GM18867 (cell line): ENCODE measurements at regions not wholly inside any gene's neighbourhood (a gene's known extent, or its start where the extent isn't known, plus 50 kb on each side); places are given as distances from the start of the nearest gene placed in this dataset.
A peak's percentile ranks its signal among the peaks of the same experiment; 100 is the strongest.
"Not testable (repeated sequence)": the region's sequence is repeated elsewhere in the genome, so short reads cannot be mapped to it uniquely, and the experiment has no call there.

ENCODE experiments used
- ATAC-seq: cut with Tn5 transposase; IDR thresholded peaks from one replicate; pipeline ENCODE4 v1.9.1; 2021; ENCODE audit warnings: mild to moderate bottlenecking, moderate library complexity; ENCODE audit not compliant: unreplicated experiment

DNA sequence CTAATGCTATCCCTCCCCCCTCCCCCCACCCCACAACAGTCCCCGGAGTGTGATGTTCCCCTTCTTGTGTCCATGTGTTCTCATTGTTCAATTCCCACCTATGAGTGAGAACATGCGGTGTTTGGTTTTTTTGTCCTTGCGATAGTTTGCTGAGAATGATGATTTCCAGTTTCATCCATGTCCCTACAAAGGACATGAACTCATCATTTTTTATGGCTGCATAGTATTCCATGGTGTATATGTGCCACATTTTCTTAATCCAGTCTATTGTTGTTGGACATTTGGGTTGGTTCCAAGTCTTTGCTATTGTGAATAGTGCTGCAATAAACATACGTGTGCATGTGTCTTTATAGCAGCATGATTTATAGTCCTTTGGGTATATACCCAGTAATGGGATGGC, 133.7 kb upstream of the ANK3 start:
- ATAC-seq = not testable (repeated sequence)

- ATAC-seq = no peak
These were observed 132.9 kb upstream of the ANK3 start for GRCh38 chr10:60522617-60523016.

DNA sequence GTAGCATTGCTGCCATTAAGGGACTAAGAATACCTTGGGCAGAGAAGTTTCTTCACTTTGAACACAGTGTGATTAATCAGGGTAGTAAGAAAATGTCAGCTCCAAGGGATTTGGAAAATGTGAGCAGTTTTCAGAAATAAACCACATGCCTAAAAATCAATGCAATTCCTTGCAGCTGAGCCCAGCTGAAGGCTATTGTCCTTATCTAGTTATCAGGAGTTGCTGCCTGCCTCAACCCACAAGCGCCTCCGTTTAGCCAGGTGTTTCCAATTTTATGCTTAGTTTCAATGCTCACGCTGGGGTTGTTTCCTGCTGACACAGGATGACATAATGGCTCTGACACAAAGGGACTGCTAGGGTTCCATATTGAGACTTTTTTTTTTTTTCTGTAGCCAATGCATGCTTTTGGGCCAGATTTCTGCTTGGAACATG, 132.3 kb upstream of the ANK3 start:
- ATAC-seq = no peak

- no peak for ATAC-seq
These were observed 129.1 kb upstream of the ANK3 start for GRCh38 chr10:60518745-60519144.

DNA sequence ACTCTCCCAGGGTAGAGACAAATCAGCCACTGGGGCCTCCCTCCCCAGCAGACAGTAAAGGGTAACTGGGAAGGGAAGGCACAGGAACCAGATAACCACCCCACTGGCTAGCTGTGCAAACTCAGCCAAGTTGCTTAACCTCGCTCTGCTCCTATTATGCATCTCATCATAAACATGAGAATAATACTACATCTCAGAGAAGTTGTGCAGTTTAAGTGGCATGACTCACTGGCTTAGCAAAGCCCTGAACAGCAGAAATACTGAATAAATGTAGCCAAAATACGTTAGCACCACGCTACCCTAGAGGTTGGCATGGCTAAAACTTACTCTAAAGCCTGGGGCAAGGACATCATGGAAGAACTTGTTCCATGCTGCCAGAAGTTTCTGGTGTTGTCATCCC, 128.1 kb upstream of the ANK3 start:
- ATAC-seq = no peak

- ATAC-seq = peak; percentile 66
These were observed 123.6 kb upstream of the ANK3 start for GRCh38 chr10:60513281-60513680.

GRCh38 chr10:60511477-60512229, 122.0 kb upstream of the ANK3 start:
- ATAC-seq = no peak

DNA sequence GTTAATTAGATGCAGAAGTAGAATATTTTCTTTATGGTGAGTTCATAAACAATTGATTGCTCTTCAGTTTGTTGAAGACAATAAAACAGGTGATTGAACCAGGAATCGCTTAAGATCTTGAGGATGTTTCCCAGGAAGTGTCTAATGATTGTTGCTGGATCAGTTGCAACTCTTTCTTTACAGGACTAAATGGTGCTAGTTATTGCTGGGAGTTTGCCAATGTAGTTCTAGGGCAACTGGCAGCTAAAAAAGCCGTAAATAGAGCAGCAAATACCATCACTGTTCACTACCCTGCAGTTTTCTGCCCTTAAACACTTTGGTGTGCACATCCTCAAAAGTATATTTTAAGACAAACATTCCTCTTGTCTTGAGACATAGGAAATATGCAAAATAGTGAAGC, 119.2 kb upstream of the ANK3 start:
- ATAC-seq = no peak

DNA sequence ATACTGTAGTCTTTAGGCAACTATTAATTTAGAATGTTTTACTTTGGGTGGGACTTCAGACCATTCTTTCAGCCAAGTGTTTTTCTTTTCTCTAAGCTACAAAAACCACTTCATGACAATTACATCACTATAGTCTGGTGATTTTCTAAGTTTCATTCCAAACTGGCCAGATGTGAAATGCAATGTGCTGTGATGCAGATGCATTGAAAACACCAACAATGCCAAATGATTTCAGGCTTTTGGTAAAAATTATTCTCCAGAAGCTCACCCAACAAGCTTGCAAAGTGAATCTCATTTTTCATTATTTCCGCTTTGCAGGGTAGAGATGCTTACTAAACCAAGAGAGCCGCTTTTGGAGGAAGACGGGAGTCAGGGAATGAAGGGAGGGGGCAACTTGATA, 118.4 kb upstream of the ANK3 start:
- ATAC-seq = no peak

DNA sequence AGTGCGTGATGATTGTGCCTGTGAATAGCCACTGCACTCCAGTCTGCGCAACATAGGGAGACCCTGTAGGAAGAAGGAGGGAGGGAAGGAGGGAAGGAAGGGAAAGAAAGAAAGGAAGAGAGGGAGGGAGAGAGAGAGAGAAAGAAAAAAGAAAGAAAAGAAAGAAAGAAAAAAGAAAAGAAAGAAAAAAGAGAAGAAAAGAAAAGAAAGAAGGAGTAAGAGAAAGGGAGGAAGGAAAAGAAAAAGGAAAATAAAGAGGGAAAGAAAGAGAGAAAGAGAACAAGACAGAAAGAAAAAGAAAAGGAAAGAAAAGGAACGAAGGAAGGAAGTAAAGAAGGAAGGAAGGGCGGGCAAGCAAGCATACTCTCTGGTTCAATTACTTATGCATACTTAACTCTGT, 112.9 kb upstream of the ANK3 start:
- no peak for ATAC-seq

GRCh38 chr10:60498985-60499384, 109.3 kb upstream of the ANK3 start:
- no peak for ATAC-seq

GRCh38 chr10:60497364-60497763, 107.7 kb upstream of the ANK3 start:
- ATAC-seq = no peak

- no peak for ATAC-seq
These were observed 106.5 kb upstream of the ANK3 start for GRCh38 chr10:60496181-60496580.

DNA sequence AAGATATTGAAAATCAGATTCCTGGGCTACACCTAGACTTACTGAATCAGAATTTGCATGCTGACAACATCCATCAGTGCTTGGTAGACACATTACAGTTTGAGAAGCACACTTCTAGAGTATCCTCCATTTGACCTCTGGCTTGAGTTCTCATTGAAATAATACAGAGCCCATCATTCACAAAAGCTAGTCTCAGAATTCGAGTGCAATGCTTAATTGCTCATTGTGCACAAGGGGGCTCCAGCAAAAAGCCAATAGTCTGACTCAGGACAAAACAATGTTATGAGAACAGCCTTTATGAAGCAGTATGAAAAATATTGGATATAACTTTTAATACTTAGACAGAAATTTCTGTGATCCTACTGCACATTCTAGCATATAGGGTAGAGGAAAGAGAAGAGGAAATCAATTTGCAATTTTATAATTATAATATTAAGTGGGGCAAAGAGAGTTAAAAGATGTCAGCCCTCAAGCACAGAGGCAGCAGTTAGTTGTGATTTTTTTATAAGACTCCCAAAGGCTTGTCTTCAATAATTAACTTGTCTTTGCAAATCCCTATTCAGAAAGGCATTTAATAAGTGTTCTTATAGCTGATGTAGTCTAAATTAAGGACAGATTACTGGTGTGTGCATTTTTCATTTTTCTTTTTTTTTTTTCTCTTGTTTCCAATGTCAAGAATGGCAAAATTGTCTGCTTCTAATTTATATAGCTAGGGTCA, 105.8 kb upstream of the ANK3 start:
- no peak for ATAC-seq

- ATAC-seq = no peak
These were observed 105.1 kb upstream of the ANK3 start for GRCh38 chr10:60494774-60495173.

DNA sequence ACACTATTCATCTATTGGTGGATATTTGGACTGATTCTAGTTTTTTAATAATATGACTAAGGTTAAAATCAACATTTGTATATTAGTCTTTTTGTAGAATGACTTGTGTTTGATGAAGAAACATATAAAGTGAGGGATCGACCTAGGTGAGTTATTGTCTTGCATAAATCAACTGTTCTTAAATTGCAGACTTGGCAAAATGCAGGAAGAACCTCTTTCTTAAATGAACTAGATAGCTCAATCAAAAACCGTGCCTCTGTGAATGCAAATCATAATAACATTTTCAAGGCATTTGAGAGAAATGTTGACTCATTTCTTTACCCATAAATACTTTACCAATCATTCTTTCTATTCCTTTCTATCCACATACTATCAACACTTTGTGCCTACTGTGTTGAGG, 101.5 kb upstream of the ANK3 start:
- no peak for ATAC-seq

GRCh38 chr10:60490013-60490412, 100.3 kb upstream of the ANK3 start:
- ATAC-seq = no peak

GRCh38 chr10:60488111-60488669, 98.5 kb upstream of the ANK3 start:
- ATAC-seq = no peak

GRCh38 chr10:60487543-60487942, 97.9 kb upstream of the ANK3 start:
- no peak for ATAC-seq

DNA sequence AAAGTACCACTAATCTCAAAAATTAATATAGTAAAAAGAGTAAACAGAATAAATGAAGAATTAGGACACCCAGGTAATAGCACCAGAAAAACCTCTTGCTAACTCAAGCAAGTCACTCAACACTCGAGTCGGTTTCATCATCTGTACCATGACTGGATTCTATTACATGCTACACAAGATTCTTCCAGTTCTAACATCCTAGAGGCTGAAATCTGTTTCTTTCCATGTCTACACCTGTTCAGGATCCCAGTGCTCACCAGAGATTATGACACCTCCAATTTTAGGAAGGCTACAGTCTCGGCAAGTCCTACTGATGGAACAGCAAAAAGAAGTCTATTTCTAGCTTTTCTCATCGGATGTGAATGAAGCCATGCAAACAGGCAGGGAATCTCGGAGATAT, 95.3 kb upstream of the ANK3 start:
- ATAC-seq = no peak

GRCh38 chr10:60480865-60481563, 91.3 kb upstream of the ANK3 start:
- no peak for ATAC-seq
